Upper lobe of right lung (tissue), 1 donor: ENCODE measurements at regions not wholly inside any gene's neighbourhood (a gene's known extent, or its start where the extent isn't known, plus 50 kb on each side); places are given as distances from the start of the nearest gene placed in this dataset.
"Not testable (repeated sequence)": the region's sequence is repeated elsewhere in the genome, so short reads cannot be mapped to it uniquely, and the experiment has no call there.

ENCODE experiments used
- ATAC-seq: fragments of 200-7000 bp; cut with Tn5 transposase; one replicate; pipeline ENCODE4 v1.9.1; 2020; ENCODE audit warnings: mild to moderate bottlenecking, moderate library complexity
- DNase-seq: peaks from one replicate; pipeline ENCODE4 v3.0.0-alpha.2; 2020
- H3K27ac ChIP-seq: fragments of 200-600 bp; one replicate; pipeline ENCODE4 v1.8.0; 2022
- H3K27me3 ChIP-seq: fragments of 200-600 bp; one replicate; pipeline ENCODE4 v1.8.0; 2022; ENCODE audit warnings: mild to moderate bottlenecking
- H3K36me3 ChIP-seq: fragments of 200-600 bp; one replicate; pipeline ENCODE4 v1.8.0; 2022
- H3K4me1 ChIP-seq: fragments of 200-600 bp; one replicate; pipeline ENCODE4 v1.8.0; 2022
- H3K4me3 ChIP-seq: fragments of 200-600 bp; one replicate; pipeline ENCODE4 v1.8.0; 2022; ENCODE audit warnings: mild to moderate bottlenecking
- H3K9me3 ChIP-seq: fragments of 200-600 bp; one replicate; pipeline ENCODE4 v1.8.0; 2022
- intact Hi-C: fragments of 100-400 bp; cut with DNase I; formaldehyde crosslinking; loops from one replicate; pipeline ENCODE4 v1.11.0; 2022
- TF ChIP-seq, protein P1 (sequence below): fragments of 200-600 bp; IDR thresholded peaks from one replicate; pipeline ENCODE4 v1.8.0; 2022; ENCODE audit warnings: antibody characterized with exemption
- donor health status: DM: no; HTN: yes; CAD: no; lungs with severe emphysema.

DNA sequence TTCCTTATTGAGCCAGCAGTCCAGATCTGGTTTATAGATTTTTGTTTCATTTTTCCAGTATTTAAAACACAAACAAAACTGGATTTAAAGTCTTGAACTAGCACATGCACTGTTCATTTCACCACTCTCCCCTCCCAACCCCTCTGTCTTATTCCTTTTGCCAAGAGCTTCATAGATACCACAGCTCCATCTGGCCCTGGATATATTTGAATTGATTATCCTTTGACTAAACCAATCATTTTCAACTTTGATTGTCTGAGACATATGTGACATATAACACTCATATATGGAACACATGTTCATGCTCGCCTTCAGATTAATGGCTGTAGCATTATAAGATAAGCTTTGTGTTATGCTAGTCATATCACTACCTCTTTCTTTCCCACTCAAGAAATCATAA, 376.6 kb upstream of the NAALADL2 start:
- TF ChIP-seq, protein P1, sequence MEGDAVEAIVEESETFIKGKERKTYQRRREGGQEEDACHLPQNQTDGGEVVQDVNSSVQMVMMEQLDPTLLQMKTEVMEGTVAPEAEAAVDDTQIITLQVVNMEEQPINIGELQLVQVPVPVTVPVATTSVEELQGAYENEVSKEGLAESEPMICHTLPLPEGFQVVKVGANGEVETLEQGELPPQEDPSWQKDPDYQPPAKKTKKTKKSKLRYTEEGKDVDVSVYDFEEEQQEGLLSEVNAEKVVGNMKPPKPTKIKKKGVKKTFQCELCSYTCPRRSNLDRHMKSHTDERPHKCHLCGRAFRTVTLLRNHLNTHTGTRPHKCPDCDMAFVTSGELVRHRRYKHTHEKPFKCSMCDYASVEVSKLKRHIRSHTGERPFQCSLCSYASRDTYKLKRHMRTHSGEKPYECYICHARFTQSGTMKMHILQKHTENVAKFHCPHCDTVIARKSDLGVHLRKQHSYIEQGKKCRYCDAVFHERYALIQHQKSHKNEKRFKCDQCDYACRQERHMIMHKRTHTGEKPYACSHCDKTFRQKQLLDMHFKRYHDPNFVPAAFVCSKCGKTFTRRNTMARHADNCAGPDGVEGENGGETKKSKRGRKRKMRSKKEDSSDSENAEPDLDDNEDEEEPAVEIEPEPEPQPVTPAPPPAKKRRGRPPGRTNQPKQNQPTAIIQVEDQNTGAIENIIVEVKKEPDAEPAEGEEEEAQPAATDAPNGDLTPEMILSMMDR: no peak
- DNase-seq (no peak), ATAC-seq (no peak)
- intact Hi-C loops: no loop called here
- Histone ChIP-seq H3K36me3 (no peaks in the 10 kb centered on the region), H3K27me3 (no peaks in the 10 kb centered on the region), H3K4me3 (no peak overlapping the region), H3K27ac (no peak overlapping the region), H3K9me3 (no peaks in the 10 kb centered on the region), H3K4me1 (no peaks in the 10 kb centered on the region)

DNA sequence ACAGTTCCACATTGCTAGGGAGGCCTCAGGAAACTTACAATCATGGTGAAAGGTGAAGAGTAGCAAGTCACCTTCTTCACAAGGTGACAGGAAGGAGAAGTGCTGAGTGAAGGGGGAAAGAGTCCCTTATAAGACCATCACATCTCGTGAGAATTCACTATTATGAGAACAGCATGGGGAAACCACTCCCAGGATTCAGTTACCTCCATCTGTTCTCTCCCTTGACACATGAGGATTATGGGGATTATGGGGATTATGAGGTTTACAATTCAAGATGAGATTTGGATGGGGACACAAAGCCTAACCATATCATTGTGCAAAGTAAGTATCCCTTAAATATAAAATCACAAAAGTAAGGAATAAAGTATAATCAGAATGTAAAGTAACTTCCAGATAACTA, 375.9 kb upstream of the NAALADL2 start:
- no peak overlapping the region for H3K4me3 ChIP-seq
- no peak for DNase-seq
- H3K9me3 ChIP-seq: no peaks in the 10 kb centered on the region
- H3K27ac ChIP-seq: no peak overlapping the region
- no peaks in the 10 kb centered on the region for H3K27me3 ChIP-seq
- H3K36me3 ChIP-seq: no peaks in the 10 kb centered on the region
- TF ChIP-seq, protein P1: no peak
- ATAC-seq: no peak
- H3K4me1 ChIP-seq: no peaks in the 10 kb centered on the region
- intact Hi-C loops: no loop called here

DNA sequence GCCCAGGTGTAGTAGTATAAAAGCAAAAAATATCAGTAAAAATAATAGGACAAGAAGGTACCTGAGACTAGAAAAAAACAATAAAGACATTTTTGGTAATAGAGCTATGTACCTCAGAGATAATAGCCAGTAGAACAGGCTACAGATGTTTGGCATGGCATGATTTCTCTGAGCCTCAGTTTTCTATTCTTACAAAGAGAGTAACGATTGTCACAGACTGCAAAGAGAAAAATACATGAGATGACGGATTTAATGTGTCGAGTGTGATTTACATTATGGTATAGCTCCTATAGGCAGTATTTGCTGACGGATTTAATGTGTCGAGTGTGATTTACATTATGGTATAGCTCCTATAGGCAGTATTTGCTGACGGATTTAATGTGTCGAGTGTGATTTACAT, 375.3 kb upstream of the NAALADL2 start:
- ATAC-seq, intact Hi-C loops, H3K4me1 ChIP-seq, H3K9me3 ChIP-seq, H3K27me3 ChIP-seq, H3K27ac ChIP-seq, H3K36me3 ChIP-seq, DNase-seq, H3K4me3 ChIP-seq: not testable (repeated sequence)

DNA sequence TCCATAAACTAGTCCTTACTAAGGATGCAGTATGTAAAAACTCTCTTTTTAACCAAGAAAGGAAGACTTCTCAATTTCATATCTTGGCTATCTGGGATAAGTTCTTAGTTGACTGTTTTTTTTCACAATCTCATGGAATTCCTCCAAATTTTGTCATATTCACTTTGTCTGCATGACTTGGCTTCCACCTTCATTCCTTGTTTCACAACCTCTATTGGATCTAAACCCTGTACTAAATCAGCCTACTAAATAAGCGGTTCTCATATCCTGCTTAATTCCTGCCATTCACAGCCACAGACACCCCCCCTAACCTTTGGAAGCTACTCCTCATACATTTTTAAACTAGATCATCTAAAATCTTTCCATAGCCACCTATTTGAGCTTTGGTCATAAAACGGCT, 370.6 kb upstream of the NAALADL2 start:
- Histone ChIP-seq H3K4me1 (no peaks in the 10 kb centered on the region), H3K4me3 (no peak overlapping the region), H3K27ac (no peak overlapping the region), H3K36me3 (no peaks in the 10 kb centered on the region), H3K27me3 (no peaks in the 10 kb centered on the region), H3K9me3 (no peaks in the 10 kb centered on the region)
- intact Hi-C loops: no loop called here
- TF ChIP-seq, protein P1: no peak
- DNase-seq: no peak
- ATAC-seq: no peak

DNA sequence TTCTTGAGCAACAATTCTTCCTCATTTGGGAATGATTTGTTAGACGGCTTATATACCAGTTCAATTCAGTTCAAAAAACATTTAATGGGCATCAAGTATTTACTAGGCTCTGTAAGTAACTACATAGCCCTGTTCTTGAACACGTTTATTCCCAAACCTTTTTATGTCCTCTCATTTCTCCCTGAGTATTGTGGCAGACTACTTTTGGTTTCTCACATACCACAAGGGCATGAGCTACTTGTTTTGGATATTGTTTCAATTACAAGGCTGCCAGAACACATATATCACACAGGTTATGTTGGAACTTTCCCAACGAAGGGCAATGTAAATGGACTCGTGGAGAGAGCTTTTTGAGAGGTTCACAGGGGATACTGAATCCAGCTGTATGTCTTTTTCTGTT, 363.8 kb upstream of the NAALADL2 start:
- no peak for DNase-seq
- no peaks in the 10 kb centered on the region for H3K4me1 ChIP-seq
- no peak for ATAC-seq
- H3K27ac ChIP-seq: no peak overlapping the region
- intact Hi-C loops: no loop called here
- TF ChIP-seq, protein P1: no peak
- H3K36me3 ChIP-seq: no peaks in the 10 kb centered on the region
- no peak overlapping the region for H3K4me3 ChIP-seq
- H3K27me3 ChIP-seq: no peaks in the 10 kb centered on the region
- H3K9me3 ChIP-seq: no peaks in the 10 kb centered on the region

DNA sequence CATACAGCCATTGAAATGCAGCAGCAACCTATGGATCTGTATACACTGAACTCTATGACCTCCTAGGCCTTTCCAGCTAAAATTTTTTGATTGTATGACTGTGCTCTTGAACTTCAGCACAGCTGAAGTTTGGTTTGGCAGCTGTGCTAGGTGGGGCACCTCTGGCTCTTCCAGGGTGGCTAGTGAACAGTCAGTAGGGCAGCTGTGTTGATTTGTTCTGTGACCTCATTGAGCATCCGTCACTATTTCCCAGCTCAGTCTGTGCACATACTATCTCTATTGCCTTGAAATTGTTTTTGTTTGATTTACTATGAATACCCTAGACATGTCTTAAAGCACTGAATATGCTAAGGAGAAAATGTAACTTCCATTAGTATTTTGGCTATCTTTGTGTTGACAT, 363.2 kb upstream of the NAALADL2 start:
- H3K27ac ChIP-seq: no peak overlapping the region
- DNase-seq (no peak), ATAC-seq (no peak)
- intact Hi-C loops: no loop called here
- TF ChIP-seq, protein P1: no peak
- H3K27me3 ChIP-seq: no peaks in the 10 kb centered on the region
- no peaks in the 10 kb centered on the region for H3K36me3 ChIP-seq
- H3K4me3 ChIP-seq: no peak overlapping the region
- H3K9me3 ChIP-seq: no peaks in the 10 kb centered on the region
- H3K4me1 ChIP-seq: no peaks in the 10 kb centered on the region
